Fibroblast of mammary gland (primary cell): ENCODE measurements at regions not wholly inside any gene's neighbourhood (a gene's known extent, or its start where the extent isn't known, plus 50 kb on each side); places are given as distances from the start of the nearest gene placed in this dataset.

Source experiments
- DNase-seq: peaks from one replicate; pipeline ENCODE4 v3.0.0-alpha.2; 2010; ENCODE audit warnings: low read depth
- H3K4me3 ChIP-seq: 2 replicates; pipeline ENCODE4 v1.5.1; 2011; ENCODE audit warnings: low read depth, mild to moderate bottlenecking, low read length, moderate library complexity; ENCODE audit not compliant: control insufficient read depth
- CTCF ChIP-seq: conservative IDR thresholded peaks from 2 replicates; pipeline ENCODE4 v1.5.1; 2011; ENCODE audit warnings: low read depth, low read length, inconsistent platforms; ENCODE audit not compliant: control insufficient read depth, insufficient read depth

- TF ChIP-seq CTCF: no peak
- no peak for DNase-seq
- H3K4me3 ChIP-seq: no peak overlapping the region
Measured at GRCh38 chr11:90847268-90847886, 624.5 kb upstream of the CHORDC1 start.

GRCh38 chr11:90846628-90847027 lies 623.8 kb upstream of the CHORDC1 start:
- no peak for DNase-seq
- H3K4me3 ChIP-seq: no peak overlapping the region
- no peak for TF ChIP-seq CTCF

- no peak for TF ChIP-seq CTCF
Measured at GRCh38 chr11:90845799-90846198, 623.0 kb upstream of the CHORDC1 start.

GRCh38 chr11:90845126-90845525 lies 622.3 kb upstream of the CHORDC1 start:
- TF ChIP-seq CTCF: no peak
- no peak for DNase-seq
- no peak overlapping the region for H3K4me3 ChIP-seq

More at GRCh38 chr11:90845799-90846198, 623.0 kb upstream of the CHORDC1 start:
- no peak overlapping the region for H3K4me3 ChIP-seq
- no peak for DNase-seq

- H3K4me3 ChIP-seq: no peak overlapping the region
- TF ChIP-seq CTCF: no peak
- DNase-seq: no peak
Measured at GRCh38 chr11:90844041-90844440, 621.2 kb upstream of the CHORDC1 start.

GRCh38 chr11:90842681-90843080 lies 619.8 kb upstream of the CHORDC1 start:
- H3K4me3 ChIP-seq: no peak overlapping the region
- DNase-seq: no peak
- TF ChIP-seq CTCF: no peak

- DNase-seq: no peak
- no peak for TF ChIP-seq CTCF
- no peak overlapping the region for H3K4me3 ChIP-seq
Measured at GRCh38 chr11:90840071-90840470, 617.2 kb upstream of the CHORDC1 start.
